GM12878 (cell line): ENCODE measurements at regions not wholly inside any gene's neighbourhood (a gene's known extent, or its start where the extent isn't known, plus 50 kb on each side); places are given as distances from the start of the nearest gene placed in this dataset.

Experiments used
- ATAC-seq: fragments of 200-7000 bp; cut with Tn5 transposase; 3 replicates; pipeline ENCODE4 v1.9.1; 2020; ENCODE audit warnings: mild to moderate bottlenecking, moderate library complexity
- BruUV-seq: library from RNA; stranded (reverse); fragments of 400-500 nt; replicated peaks from 2 replicates; lab custom pipeline; 2021; lab: Mats Ljungman, UMichigan
- CTCF ChIA-PET: fragments of 300-600 bp; sonication (Branson Sonifier 250); formaldehyde crosslinking; extraction: SDS; loops from one replicate; lab custom pipeline; 2021; ENCODE audit warnings: inconsistent platforms; lab: Yijun Ruan, JAX
- POLR2A ChIA-PET: fragments of 350-600 bp; formaldehyde crosslinking; extraction: SDS; loops from one replicate; lab custom pipeline; 2021; ENCODE audit warnings: inconsistent platforms; lab: Charles Lee
- RAD21 ChIA-PET: fragments of 300-600 bp; sonication (Branson Sonifier 250); formaldehyde crosslinking; loops from one replicate; lab custom pipeline; 2023; ENCODE audit warnings: antibody characterized with exemption; ENCODE audit not compliant: unreplicated experiment; lab: Charles Lee
- SMC1A ChIA-PET: fragments of 300-600 bp; sonication (Branson Sonifier 250); formaldehyde crosslinking; loops from one replicate; lab custom pipeline; 2023; ENCODE audit not compliant: unreplicated experiment, uncharacterized antibody; lab: Charles Lee
- DNase-seq: peaks from one replicate; pipeline ENCODE4 v3.0.0-alpha.2; 2011; ENCODE audit warnings: low read depth, low spot score
- FAIRE-seq: peaks from 3 replicates; lab custom pipeline; 2011; peaks lifted over from hg19 to GRCh38; lab: Jason Lieb, UNC
- H2AFZ ChIP-seq: 2 replicates; pipeline ENCODE4 v1.6.0; 2011; ENCODE audit warnings: low read depth, low read length, control low read depth; ENCODE audit not compliant: control insufficient read depth
- H3K27ac ChIP-seq: 2 replicates; pipeline ENCODE4 v1.5.1; 2011; ENCODE audit warnings: control low read depth; ENCODE audit not compliant: control insufficient read depth, insufficient read depth
- H3K27me3 ChIP-seq, 2 experiments: replicated peaks in 1 of 2; 2 replicates each; pipeline versions ENCODE4 v1.6.0 to v1.6.1; 2011; ENCODE audit warnings: low read length in 1 of 2; ENCODE audit not compliant: control insufficient read depth in 2 of 2, insufficient read depth in 2 of 2
- H3K36me3 ChIP-seq, 2 experiments: 2 replicates each; pipeline ENCODE4 v1.5.1; 2011; ENCODE audit warnings: low read length in 1 of 2; ENCODE audit not compliant: control insufficient read depth in 2 of 2, insufficient read depth in 2 of 2
- H3K4me1 ChIP-seq: 2 replicates; pipeline ENCODE4 v1.6.1; 2011; ENCODE audit warnings: mild to moderate bottlenecking, low read length, moderate library complexity, mixed read lengths; ENCODE audit not compliant: control insufficient read depth, insufficient read depth
- H3K4me2 ChIP-seq: 2 replicates; pipeline ENCODE4 v1.6.0; 2011; ENCODE audit warnings: control low read depth; ENCODE audit not compliant: control insufficient read depth, insufficient read depth
- H3K4me3 ChIP-seq: fragments of 200-600 bp; sonication (generic); 2 replicates; pipeline ENCODE4 v1.5.1; 2016
- H3K79me2 ChIP-seq: 2 replicates; pipeline ENCODE4 v1.6.0; 2011; ENCODE audit warnings: low read length; ENCODE audit not compliant: control insufficient read depth, insufficient read depth
- H3K9ac ChIP-seq: 2 replicates; pipeline ENCODE4 v1.8.0; 2011; ENCODE audit warnings: low read length, control low read depth, mixed read lengths; ENCODE audit not compliant: control insufficient read depth, insufficient read depth
- H3K9me3 ChIP-seq: replicated peaks from 3 replicates; pipeline ENCODE4 v1.5.1; 2011; ENCODE audit warnings: mild to moderate bottlenecking, low read length; ENCODE audit not compliant: control insufficient read depth, insufficient read depth
- H4K20me1 ChIP-seq: 2 replicates; pipeline ENCODE4 v1.6.0; 2011; ENCODE audit not compliant: control insufficient read depth, insufficient read depth
- ASH2L ChIP-seq: fragments of 300-600, 200-600 bp; sonication (generic); IDR thresholded peaks from 2 replicates; pipeline ENCODE4 v1.6.1; 2017; ENCODE audit warnings: low read depth, mild to moderate bottlenecking, borderline replicate concordance
- E2F4 ChIP-seq: IDR thresholded peaks from 2 replicates; pipeline ENCODE4 v1.6.1; 2012; ENCODE audit warnings: low read depth, low read length, improper control_type of control experiment
- ESRRA ChIP-seq: IDR thresholded peaks from 2 replicates; pipeline ENCODE4 v1.6.1; 2012; ENCODE audit warnings: mild to moderate bottlenecking, low read length, improper control_type of control experiment
- HSF1 ChIP-seq: fragments of 150-350 bp; IDR thresholded peaks from 2 replicates; pipeline ENCODE4 v1.6.1; 2014; ENCODE audit warnings: mild to moderate bottlenecking, low read depth, low read length
- NFYA ChIP-seq: IDR thresholded peaks from 2 replicates; pipeline ENCODE4 v1.6.1; 2011; ENCODE audit warnings: low read depth, mild to moderate bottlenecking, low read length, improper control_type of control experiment, borderline replicate concordance
- RAD21 ChIP-seq: IDR thresholded peaks from 2 replicates; pipeline ENCODE4 v1.6.1; 2011; ENCODE audit warnings: mild to moderate bottlenecking, low read depth, low read length, moderate library complexity; ENCODE audit not compliant: insufficient read depth
- RFX5 ChIP-seq: IDR thresholded peaks from 2 replicates; pipeline ENCODE4 v1.6.1; 2011; ENCODE audit warnings: low read depth, low read length, improper control_type of control experiment
- SRF ChIP-seq, 2 experiments: IDR thresholded peaks; 2 replicates each; pipeline ENCODE4 v1.6.1; 2011; ENCODE audit warnings: low read depth in 2 of 2, low read length in 2 of 2, mild to moderate bottlenecking in 1 of 2, moderate library complexity in 1 of 2
- USF1 ChIP-seq: IDR thresholded peaks from 2 replicates; pipeline ENCODE4 v1.6.1; 2011; ENCODE audit warnings: borderline replicate concordance, low read depth, mild to moderate bottlenecking, moderate library complexity, mixed read lengths, low read length; ENCODE audit not compliant: insufficient read depth; ENCODE audit errors: extremely low read length
- ZNF217 ChIP-seq: fragments of 450-650 bp; IDR thresholded peaks from 2 replicates; pipeline ENCODE4 v1.6.1; 2017; ENCODE audit warnings: antibody characterized with exemption, mild to moderate bottlenecking
- ZNF384 ChIP-seq: IDR thresholded peaks from 2 replicates; pipeline ENCODE4 v1.6.1; 2012; ENCODE audit warnings: low read depth, mild to moderate bottlenecking, low read length, improper control_type of control experiment, borderline replicate concordance
- WGBS: methylation state at CpG from one replicate; pipeline ENCODE4 v1.1.6; 2016; ENCODE audit warnings: low lambda C conversion rate; ENCODE audit not compliant: insufficient replicate concordance, insufficient coverage; ENCODE audit errors: missing lambda C conversion rate; 5-methylcytosine and 5-hydroxymethylcytosine counted together
- in situ Hi-C: fragments of 300-500 bp; cut with MboI; formaldehyde crosslinking; loops from 9 replicates; pipeline ENCODE4 v1.14.3; 2018; ENCODE audit warnings: mixed read lengths
- intact Hi-C: fragments of 100-400 bp; cut with micrococcal nuclease; formaldehyde crosslinking; loops from one replicate; pipeline ENCODE4 v1.14.2; 2022; ENCODE audit not compliant: unreplicated experiment

GRCh38 chr11:91394073-91394726 lies 830.4 kb upstream of the FAT3 start:
- Histone ChIP-seq H3K4me2 (no peak overlapping the region), H3K9me3 (no peaks in the 10 kb centered on the region), H3K27me3 (no peaks in the 10 kb centered on the region), H3K27ac (no peak overlapping the region), H3K9ac (no peak overlapping the region), H4K20me1 (no peaks in the 10 kb centered on the region), H3K36me3 (no peaks in the 10 kb centered on the region), H2AFZ (no peak overlapping the region), H3K4me1 (no peaks in the 10 kb centered on the region), H3K79me2 (no peaks in the 10 kb centered on the region), H3K4me3 (no peak overlapping the region)
- TF ChIP-seq ESRRA = no peak
- no peak for TF ChIP-seq RFX5
- no peak for TF ChIP-seq NFYA
- TF ChIP-seq ASH2L = no peak
- no peak for TF ChIP-seq ZNF384
- no peak for TF ChIP-seq SRF (IDR thresholded peaks at IDR 0.05; ENCODE audit: low read depth in 2 of 2, low read length in 2 of 2)
- TF ChIP-seq ZNF217 = no peak
- TF ChIP-seq USF1 = no peak
- no peak for TF ChIP-seq E2F4
- TF ChIP-seq HSF1 = no peak
- TF ChIP-seq RAD21 = no peak
- 0 out of 3 replicates have a peak, but pooled peaks have one; percentile 21 for ATAC-seq
- WGBS = 23% methylated on average over 6 of the region's 6 CpGs
- in situ Hi-C loops = no loop called here
- POLR2A ChIA-PET = no interaction called here
- DNase-seq = no peak
- BruUV-seq = no TSS peak
- CTCF ChIA-PET = no interaction called here
- SMC1A ChIA-PET = interaction anchor here (0.9 kb wide), 1 partner anchor 104 kb away, joined by 3 read pairs; no protein-coding TSS in a partner anchor
- intact Hi-C loops = no loop called here
- RAD21 ChIA-PET = no interaction called here
- FAIRE-seq = no peak
